Large intestine (tissue), 3 donors: ENCODE measurements at regions not wholly inside any gene's neighbourhood (a gene's known extent, or its start where the extent isn't known, plus 50 kb on each side); places are given as distances from the start of the nearest gene placed in this dataset.

ENCODE experiments used
- DNase-seq, 2 donors: peaks; one replicate each; pipeline versions ENCODE4 v3.0.0 to v3.0.0-alpha.2; 2013
- H3K27ac ChIP-seq: one replicate; pipeline ENCODE4 v1.5.1; 2013; ENCODE audit warnings: low read length
- H3K27me3 ChIP-seq: 2 replicates; pipeline ENCODE4 v1.6.1; 2013; ENCODE audit warnings: low read length; ENCODE audit not compliant: control insufficient read depth, insufficient read depth
- H3K36me3 ChIP-seq: 2 replicates; pipeline ENCODE4 v1.6.1; 2013; ENCODE audit warnings: low read length; ENCODE audit not compliant: control insufficient read depth, insufficient read depth
- H3K4me1 ChIP-seq: one replicate; pipeline ENCODE4 v1.6.1; 2013; ENCODE audit warnings: low read length; ENCODE audit not compliant: control insufficient read depth, insufficient read depth
- H3K4me3 ChIP-seq: one replicate; pipeline ENCODE4 v1.5.1; 2013; ENCODE audit warnings: low read length
- H3K9me3 ChIP-seq: one replicate; pipeline ENCODE4 v1.6.1; 2013; ENCODE audit warnings: mild to moderate bottlenecking, low read depth, low read length, moderate library complexity; ENCODE audit not compliant: control insufficient read depth
- WGBS: methylation state at CpG from one replicate; pipeline ENCODE4 v1.1.5; 2013; ENCODE audit warnings: low lambda C conversion rate; ENCODE audit not compliant: insufficient coverage; 5-methylcytosine and 5-hydroxymethylcytosine counted together

GRCh38 chr17:79671085-79671694, 59.6 kb upstream of the ENPP7 start:
- no CpG with 5 or more reads among the region's 13 CpGs for WGBS
- H3K4me1 ChIP-seq, result no peaks in the 10 kb centered on the region
- H3K9me3 ChIP-seq, result peaks cover 7% of the 10 kb centered on the region
- H3K27ac ChIP-seq, result no peak overlapping the region
- DNase-seq, result no peak
- no peak overlapping the region for H3K4me3 ChIP-seq
- H3K36me3 ChIP-seq, result no peaks in the 10 kb centered on the region
- H3K27me3 ChIP-seq, result peaks cover 17% of the 10 kb centered on the region

GRCh38 chr17:79670537-79671084, 59.8 kb upstream of the RBFOX3 start:
- H3K27ac ChIP-seq, result no peak overlapping the region
- peaks cover 17% of the 10 kb centered on the region for H3K27me3 ChIP-seq

GRCh38 chr17:79669861-79670260, 59.0 kb upstream of the RBFOX3 start:
- H3K36me3 ChIP-seq, result no peaks in the 10 kb centered on the region
- H3K4me1 ChIP-seq, result no peaks in the 10 kb centered on the region
- DNase-seq, result no peak
- peaks cover 7% of the 10 kb centered on the region for H3K9me3 ChIP-seq
- no peak overlapping the region for H3K27ac ChIP-seq
- H3K27me3 ChIP-seq, result peaks cover 20% of the 10 kb centered on the region
- no CpG with 5 or more reads among the region's 4 CpGs for WGBS
- no peak overlapping the region for H3K4me3 ChIP-seq

More at GRCh38 chr17:79670537-79671084, 59.8 kb upstream of the RBFOX3 start:
- WGBS, result no CpG with 5 or more reads among the region's 15 CpGs
- no peak for DNase-seq
- peaks cover 7% of the 10 kb centered on the region for H3K9me3 ChIP-seq
- H3K36me3 ChIP-seq, result no peaks in the 10 kb centered on the region
- H3K4me1 ChIP-seq, result no peaks in the 10 kb centered on the region
- no peak overlapping the region for H3K4me3 ChIP-seq

- H3K9me3 ChIP-seq, result peaks cover under 1% of the 10 kb centered on the region
- H3K27me3 ChIP-seq, result peaks cover 20% of the 10 kb centered on the region
- H3K27ac ChIP-seq, result no peak overlapping the region
- WGBS, result no CpG with 5 or more reads among the region's 17 CpGs
- no peak overlapping the region for H3K4me3 ChIP-seq
- no peaks in the 10 kb centered on the region for H3K4me1 ChIP-seq
- no peak for DNase-seq
- no peaks in the 10 kb centered on the region for H3K36me3 ChIP-seq
Measured at GRCh38 chr17:79668344-79669250, 57.7 kb upstream of the RBFOX3 start.

- Histone ChIP-seq H3K36me3 (no peaks in the 10 kb centered on the region), H3K9me3 (no peaks in the 10 kb centered on the region), H3K27me3 (peaks cover 18% of the 10 kb centered on the region), H3K4me3 (no peak overlapping the region), H3K4me1 (no peaks in the 10 kb centered on the region), H3K27ac (no peak overlapping the region)
- no CpG with 5 or more reads among the region's 8 CpGs for WGBS
- no peak for DNase-seq
Measured at GRCh38 chr17:79667746-79668145, 56.9 kb upstream of the RBFOX3 start.

GRCh38 chr17:79667121-79667715, 56.4 kb upstream of the RBFOX3 start:
- H3K27ac ChIP-seq, result no peak overlapping the region
- DNase-seq, result no peak
- no CpG with 5 or more reads among the region's 14 CpGs for WGBS
- H3K27me3 ChIP-seq, result peaks cover 18% of the 10 kb centered on the region
- no peaks in the 10 kb centered on the region for H3K36me3 ChIP-seq
- H3K4me1 ChIP-seq, result no peaks in the 10 kb centered on the region
- H3K9me3 ChIP-seq, result no peaks in the 10 kb centered on the region
- no peak overlapping the region for H3K4me3 ChIP-seq

GRCh38 chr17:79666111-79666510, 55.3 kb upstream of the RBFOX3 start:
- no peaks in the 10 kb centered on the region for H3K36me3 ChIP-seq
- no peak overlapping the region for H3K4me3 ChIP-seq
- no peaks in the 10 kb centered on the region for H3K4me1 ChIP-seq
- H3K27me3 ChIP-seq, result peaks cover 14% of the 10 kb centered on the region
- DNase-seq, result no peak
- no CpG with 5 or more reads among the region's 7 CpGs for WGBS
- H3K27ac ChIP-seq, result no peak overlapping the region
- H3K9me3 ChIP-seq, result no peaks in the 10 kb centered on the region

GRCh38 chr17:79664930-79665737, 54.3 kb upstream of the RBFOX3 start:
- WGBS, result 10% methylated on average over 2 of the region's 22 CpGs
- H3K4me1 ChIP-seq, result no peaks in the 10 kb centered on the region
- no peaks in the 10 kb centered on the region for H3K9me3 ChIP-seq
- peaks cover 11% of the 10 kb centered on the region for H3K27me3 ChIP-seq
- DNase-seq, result peak; percentile 38 to 68
- H3K4me3 ChIP-seq, result no peak overlapping the region
- H3K36me3 ChIP-seq, result no peaks in the 10 kb centered on the region
- H3K27ac ChIP-seq, result no peak overlapping the region

- H3K36me3 ChIP-seq, result no peaks in the 10 kb centered on the region
Measured at GRCh38 chr17:79661292-79662041, 50.6 kb upstream of the RBFOX3 start.

More at GRCh38 chr17:79661292-79662041, 50.6 kb upstream of the RBFOX3 start:
- no peak overlapping the region for H3K4me3 ChIP-seq
- DNase-seq, result no peak
- peaks cover 7% of the 10 kb centered on the region for H3K27me3 ChIP-seq
- no peaks in the 10 kb centered on the region for H3K9me3 ChIP-seq
- no peaks in the 10 kb centered on the region for H3K4me1 ChIP-seq
- no peak overlapping the region for H3K27ac ChIP-seq
